ENCODE measurements at regions not wholly inside any gene's neighbourhood (a gene's known extent, or its start where the extent isn't known, plus 50 kb on each side); places are given as distances from the start of the nearest gene placed in this dataset.

DNA sequence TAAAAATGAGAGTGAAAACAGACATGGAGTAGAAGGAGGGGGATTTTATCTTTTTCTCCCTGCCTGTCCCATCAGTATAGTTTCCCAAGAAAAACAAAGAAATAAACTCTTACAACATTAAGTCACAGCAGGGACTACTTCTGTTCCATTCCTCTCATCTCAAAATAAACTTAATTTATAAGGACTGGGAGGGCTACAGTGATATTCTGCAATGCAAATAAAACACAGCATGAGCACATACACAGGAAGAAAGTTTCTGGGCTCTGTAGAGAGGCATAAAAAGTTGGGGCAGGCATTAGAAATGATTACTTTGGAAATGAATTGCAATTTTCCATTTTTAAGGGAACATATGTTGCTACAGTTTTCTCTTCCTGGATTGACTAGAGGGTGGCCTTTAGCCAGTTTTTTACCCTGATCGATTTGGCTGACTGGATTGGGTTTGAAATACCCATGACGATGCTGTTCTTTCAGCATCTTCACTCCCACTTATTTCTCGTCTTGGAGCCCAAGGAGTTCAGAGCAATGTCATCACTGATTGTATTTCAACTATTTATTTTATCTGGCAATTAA lies 157.1 kb downstream of the ACTR3 start:
- ATAC-seq = no peak
- peaks cover under 1% of the 10 kb centered on the region for H3K27me3 Mint-ChIP-seq
- CTCF ChIA-PET = no interaction called here
- H3K9me3 Mint-ChIP-seq (ENCODE audit: low read depth) = no peaks in the 10 kb centered on the region
- no peaks in the 10 kb centered on the region for H3K36me3 Mint-ChIP-seq
- no peak overlapping the region for H3K4me3 Mint-ChIP-seq
- no peak overlapping the region for H3K27ac Mint-ChIP-seq
- no peak for DNase-seq
- no peaks in the 10 kb centered on the region for H3K4me1 Mint-ChIP-seq

DNA sequence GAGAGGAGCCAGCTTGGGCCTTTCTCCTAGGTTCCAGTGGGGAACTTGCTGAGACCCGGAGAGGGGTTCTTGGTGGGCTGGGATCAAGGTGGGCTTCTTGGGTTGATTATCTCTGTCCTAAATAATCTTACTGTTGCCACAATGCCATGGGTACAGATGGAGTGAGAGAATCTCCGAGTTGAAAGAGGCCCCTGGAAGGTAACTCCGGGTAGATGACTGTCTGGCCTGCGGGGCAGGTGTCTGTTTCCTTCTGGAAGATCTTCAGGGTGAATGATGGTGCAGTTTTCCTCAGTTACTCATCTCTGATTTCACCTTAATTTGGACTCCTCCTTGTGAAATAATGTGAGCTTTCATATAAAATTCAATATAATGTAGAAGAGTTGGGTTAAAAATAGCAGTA lies 159.4 kb downstream of the ACTR3 start:
- no peak overlapping the region for H3K4me3 Mint-ChIP-seq
- no peaks in the 10 kb centered on the region for H3K4me1 Mint-ChIP-seq
- no peaks in the 10 kb centered on the region for H3K9me3 Mint-ChIP-seq (ENCODE audit: low read depth)
- CTCF ChIA-PET = no interaction called here
- no peak for DNase-seq
- ATAC-seq = no peak
- no peaks in the 10 kb centered on the region for H3K36me3 Mint-ChIP-seq
- H3K27ac Mint-ChIP-seq = no peak overlapping the region
- H3K27me3 Mint-ChIP-seq = peaks cover 7% of the 10 kb centered on the region

DNA sequence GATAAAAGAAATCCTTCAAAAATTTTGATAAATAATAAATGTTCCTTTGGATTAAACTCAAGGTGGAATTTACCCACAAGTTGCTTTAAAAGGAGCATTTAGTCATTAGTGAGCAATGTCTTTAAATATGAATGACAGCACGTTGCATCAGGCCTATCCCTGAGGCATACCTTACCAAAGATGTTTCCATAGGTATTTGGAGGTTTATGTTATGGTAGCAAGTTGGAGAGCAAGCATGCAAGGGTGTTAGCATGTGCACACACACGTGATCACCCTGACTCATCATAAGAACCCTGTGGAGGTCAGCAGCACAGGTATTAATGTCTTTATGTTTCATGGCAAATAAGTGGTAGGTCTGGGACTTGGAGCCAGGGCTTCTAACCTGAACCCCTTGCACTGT lies 159.9 kb downstream of the ACTR3 start:
- H3K4me1 Mint-ChIP-seq = no peaks in the 10 kb centered on the region
- CTCF ChIA-PET = no interaction called here

DNA sequence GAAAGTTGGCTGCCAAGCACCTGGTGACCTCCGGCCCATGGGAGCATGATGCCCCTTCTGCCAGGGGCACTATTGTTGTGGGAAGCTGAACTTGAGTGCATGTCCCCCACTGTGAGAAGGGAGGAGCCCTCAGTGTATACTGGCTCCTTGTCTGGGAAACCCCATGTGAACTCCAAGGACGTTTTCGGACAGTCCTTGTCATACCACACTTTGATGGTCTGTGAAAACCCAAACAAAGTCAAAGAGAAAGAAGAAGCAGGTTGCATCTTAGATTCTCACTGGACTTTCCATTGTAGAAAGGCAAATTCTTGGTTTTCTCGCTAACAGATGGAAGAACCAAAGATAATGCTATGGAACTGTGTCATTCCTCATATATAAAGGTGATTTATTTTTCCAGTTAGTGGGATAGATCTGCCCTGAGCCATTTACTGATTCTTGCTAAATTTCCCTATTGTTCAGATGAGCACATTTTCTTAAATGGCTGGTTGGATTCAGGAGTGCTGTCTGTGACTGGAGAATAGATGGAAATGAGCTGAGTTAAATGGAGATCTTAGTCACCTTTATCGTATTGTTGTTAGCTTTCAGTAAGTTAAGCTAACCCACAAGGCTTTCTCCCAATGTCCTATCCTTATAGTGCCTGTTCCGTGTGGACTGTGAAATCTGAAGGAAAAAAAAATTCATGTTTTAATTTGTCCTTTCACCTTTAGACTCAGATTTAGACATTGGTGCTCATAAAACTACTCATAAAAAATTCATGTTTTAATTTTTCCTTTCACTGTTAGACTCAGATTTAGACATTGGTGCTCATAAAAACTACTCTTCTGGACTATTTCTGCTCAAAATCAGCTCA lies 166.6 kb downstream of the ACTR3 start:
- Mint-ChIP-seq H3K36me3 (no peaks in the 10 kb centered on the region), H3K9me3 (ENCODE audit: low read depth) (no peaks in the 10 kb centered on the region), H3K4me1 (no peaks in the 10 kb centered on the region), H3K27ac (no peak overlapping the region), H3K4me3 (no peak overlapping the region), H3K27me3 (peaks cover 18% of the 10 kb centered on the region)
- no peak for ATAC-seq
- DNase-seq = no peak
- CTCF ChIA-PET = no interaction called here

More for the DNA sequence above, 159.9 kb downstream of the ACTR3 start:
- H3K4me3 Mint-ChIP-seq = no peak overlapping the region
- no peaks in the 10 kb centered on the region for H3K36me3 Mint-ChIP-seq
- peaks cover 10% of the 10 kb centered on the region for H3K27me3 Mint-ChIP-seq
- ATAC-seq (no peak), DNase-seq (no peak)
- no peaks in the 10 kb centered on the region for H3K9me3 Mint-ChIP-seq (ENCODE audit: low read depth)
- no peak overlapping the region for H3K27ac Mint-ChIP-seq

DNA sequence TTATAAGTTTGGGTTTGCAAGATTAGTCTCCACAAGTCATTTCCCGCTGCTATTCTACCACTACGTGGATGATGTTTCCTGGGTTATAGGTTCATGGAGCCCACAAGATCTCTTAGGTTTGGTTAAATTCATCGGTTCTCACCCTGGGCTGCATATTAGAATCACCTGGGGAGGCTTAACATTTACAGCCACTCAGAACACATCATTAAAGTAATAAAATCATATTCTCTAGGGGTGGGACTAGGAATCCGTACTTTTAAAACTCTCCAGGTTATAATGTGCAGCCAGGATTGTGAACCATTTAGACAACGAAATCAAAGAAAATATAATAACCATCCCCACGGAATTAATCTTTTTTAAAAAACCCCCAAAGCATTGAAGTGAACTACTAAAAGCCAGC lies 167.7 kb downstream of the ACTR3 start:
- no peak for ATAC-seq
- Mint-ChIP-seq H3K4me3 (no peak overlapping the region), H3K27ac (no peak overlapping the region), H3K4me1 (no peaks in the 10 kb centered on the region), H3K9me3 (ENCODE audit: low read depth) (no peaks in the 10 kb centered on the region), H3K36me3 (no peaks in the 10 kb centered on the region), H3K27me3 (peaks cover 16% of the 10 kb centered on the region)
- no peak for DNase-seq
- CTCF ChIA-PET = no interaction called here

DNA sequence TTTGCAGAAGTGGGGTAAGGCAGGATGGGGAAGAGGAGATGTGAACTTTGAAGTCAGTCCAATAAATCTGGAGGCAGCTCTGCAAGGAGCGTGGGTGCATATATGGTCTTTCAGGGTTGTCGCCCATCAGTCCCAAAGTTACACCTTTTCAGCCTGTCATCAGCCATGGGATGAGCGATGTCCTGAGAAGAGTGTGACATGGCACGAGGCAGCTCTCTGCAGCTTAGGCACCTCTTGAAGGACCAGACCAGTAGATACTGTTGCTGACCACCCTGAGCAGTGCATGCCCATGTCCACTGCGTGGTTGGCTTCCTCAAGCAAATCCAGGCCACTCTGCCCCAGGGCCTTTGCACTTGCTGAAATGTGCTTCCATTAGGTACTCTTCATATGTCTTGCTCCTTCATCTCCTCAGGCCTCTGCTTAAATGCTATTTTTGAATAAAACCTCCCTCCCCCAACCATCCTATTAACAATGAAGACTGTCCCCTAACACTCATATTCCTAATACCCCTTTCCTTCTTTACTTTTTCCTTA lies 171.7 kb downstream of the ACTR3 start:
- ATAC-seq = no peak
- peaks cover 2% of the 10 kb centered on the region for H3K4me1 Mint-ChIP-seq

DNA sequence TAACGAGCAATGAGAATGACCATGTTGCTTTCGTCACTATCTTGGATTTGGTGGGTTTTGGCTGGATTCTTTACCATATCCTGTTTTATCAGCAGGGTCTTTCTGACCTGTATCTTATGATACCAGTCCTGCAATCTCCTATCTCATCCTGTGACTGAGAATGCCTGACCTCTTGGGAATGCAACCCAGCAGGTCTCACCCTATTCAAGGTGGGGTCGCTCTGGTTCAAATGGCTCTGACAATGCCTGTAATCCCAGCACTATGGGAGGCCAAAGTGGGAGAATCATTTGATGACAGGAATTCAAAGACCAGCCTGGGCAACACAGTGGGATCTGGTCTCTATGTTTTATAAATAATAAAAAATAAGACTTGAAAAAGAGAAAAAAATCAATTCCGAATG lies 173.5 kb downstream of the ACTR3 start:
- Mint-ChIP-seq H3K27ac (no peak overlapping the region), H3K27me3 (peaks cover 3% of the 10 kb centered on the region), H3K9me3 (ENCODE audit: low read depth) (no peaks in the 10 kb centered on the region), H3K36me3 (no peaks in the 10 kb centered on the region), H3K4me3 (no peak overlapping the region), H3K4me1 (peaks cover 2% of the 10 kb centered on the region)
- ATAC-seq (no peak), DNase-seq (no peak)
- CTCF ChIA-PET = no interaction called here

More for the DNA sequence above, 171.7 kb downstream of the ACTR3 start:
- H3K9me3 Mint-ChIP-seq (ENCODE audit: low read depth) = no peaks in the 10 kb centered on the region
- H3K36me3 Mint-ChIP-seq = no peaks in the 10 kb centered on the region
- H3K4me3 Mint-ChIP-seq = no peak overlapping the region
- H3K27ac Mint-ChIP-seq = no peak overlapping the region
- DNase-seq = no peak
- peaks cover 6% of the 10 kb centered on the region for H3K27me3 Mint-ChIP-seq
- CTCF ChIA-PET = no interaction called here

DNA sequence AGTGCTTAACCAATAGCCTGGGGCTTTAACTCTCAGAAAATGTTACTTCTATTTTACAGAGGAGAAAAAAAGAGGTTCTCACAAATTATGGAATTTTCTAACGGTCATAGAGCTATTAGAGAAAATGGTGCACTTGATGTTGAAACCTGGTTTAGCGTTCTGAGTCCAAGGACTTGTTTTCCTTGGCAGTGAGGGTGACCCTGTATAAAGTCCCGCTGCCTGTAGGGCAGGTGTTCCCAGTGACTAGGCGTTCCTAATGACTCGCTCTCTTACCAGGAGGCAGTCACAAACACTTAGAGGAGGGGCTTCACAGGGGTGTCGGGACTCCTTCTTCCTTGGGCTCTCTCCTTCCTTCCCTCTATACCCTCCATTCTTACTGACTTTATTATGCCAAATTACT lies 175.8 kb downstream of the ACTR3 start:
- Mint-ChIP-seq H3K27me3 (peaks cover 3% of the 10 kb centered on the region), H3K9me3 (ENCODE audit: low read depth) (no peaks in the 10 kb centered on the region), H3K27ac (no peak overlapping the region), H3K4me1 (peaks cover 2% of the 10 kb centered on the region), H3K4me3 (no peak overlapping the region), H3K36me3 (no peaks in the 10 kb centered on the region)
- CTCF ChIA-PET = no interaction called here
- ATAC-seq (no peak), DNase-seq (no peak)

DNA sequence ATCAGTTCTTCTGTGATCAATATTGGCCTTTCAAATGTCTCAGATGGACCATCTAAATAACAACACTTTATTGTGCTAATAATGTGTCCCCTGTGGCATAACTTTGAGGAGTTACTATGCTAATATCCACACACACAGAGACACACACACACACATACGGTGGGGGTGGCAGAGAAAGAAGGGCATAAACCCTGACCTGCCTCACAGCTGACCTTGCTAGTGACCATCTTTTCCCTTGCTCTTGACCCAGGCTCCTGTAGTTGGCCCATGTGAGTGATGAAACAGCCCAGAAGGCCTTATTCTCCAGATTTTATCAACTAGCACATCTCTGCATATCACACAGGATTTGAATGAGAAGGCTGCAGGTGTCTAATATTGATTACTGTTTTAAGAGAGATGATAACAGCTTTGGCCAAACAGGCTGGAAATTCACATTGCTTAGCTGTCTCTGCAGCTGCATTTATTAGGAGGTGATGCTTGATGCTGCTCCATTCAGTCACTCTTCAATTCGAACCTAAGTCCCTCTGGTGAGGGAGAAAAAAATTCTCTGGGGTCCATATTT lies 176.4 kb downstream of the ACTR3 start:
- Mint-ChIP-seq H3K4me3 (no peak overlapping the region), H3K4me1 (peaks cover 2% of the 10 kb centered on the region), H3K9me3 (ENCODE audit: low read depth) (no peaks in the 10 kb centered on the region), H3K36me3 (no peaks in the 10 kb centered on the region), H3K27me3 (peaks cover 3% of the 10 kb centered on the region), H3K27ac (no peak overlapping the region)
- DNase-seq (no peak), ATAC-seq (no peak)
- CTCF ChIA-PET = no interaction called here

DNA sequence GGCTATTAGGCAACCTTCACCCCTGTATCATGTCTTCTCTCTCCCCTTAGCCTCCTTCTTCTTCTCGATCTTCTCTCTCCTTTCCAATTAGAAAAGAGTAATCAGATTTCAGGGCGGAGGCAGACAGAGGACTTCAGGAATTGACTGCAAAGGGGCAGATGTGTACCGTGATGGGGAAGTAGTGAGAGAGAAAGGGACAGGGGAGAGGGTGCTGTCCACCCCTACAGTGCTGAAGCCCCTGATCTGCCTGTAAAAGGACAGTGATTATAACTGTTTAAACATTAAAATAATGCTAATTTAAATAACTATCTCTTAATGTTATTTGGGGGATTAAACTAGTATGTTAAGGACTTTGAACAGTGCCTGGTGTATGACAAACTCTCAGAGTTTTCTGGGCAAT lies 178.5 kb downstream of the ACTR3 start:
- Mint-ChIP-seq H3K9me3 (ENCODE audit: low read depth) (no peaks in the 10 kb centered on the region), H3K27ac (no peak overlapping the region), H3K36me3 (no peaks in the 10 kb centered on the region), H3K4me3 (no peak overlapping the region), H3K27me3 (peaks cover 3% of the 10 kb centered on the region), H3K4me1 (no peaks in the 10 kb centered on the region)
- DNase-seq (no peak), ATAC-seq (no peak)
- CTCF ChIA-PET = no interaction called here

DNA sequence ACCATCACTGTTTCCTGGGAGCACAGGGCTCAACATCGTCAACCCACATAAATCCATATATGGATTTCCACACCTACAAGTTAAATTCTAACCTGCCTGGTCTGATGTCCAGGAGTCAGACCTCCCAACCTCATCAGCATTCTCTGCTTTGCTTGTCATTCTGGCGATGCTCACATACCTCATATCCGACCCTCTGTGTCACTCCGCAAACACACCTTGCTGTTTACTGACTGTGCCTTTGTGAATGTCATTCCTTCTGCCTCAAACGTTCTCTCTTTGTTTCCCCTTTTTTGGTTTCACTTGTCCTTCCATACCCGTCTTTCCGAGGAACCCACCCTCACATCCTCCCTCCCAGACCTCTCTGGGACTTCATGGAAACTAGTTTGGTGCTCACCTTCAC lies 187.1 kb downstream of the ACTR3 start:
- CTCF ChIA-PET = no interaction called here
- Mint-ChIP-seq H3K9me3 (ENCODE audit: low read depth) (no peaks in the 10 kb centered on the region), H3K27me3 (peaks cover 3% of the 10 kb centered on the region), H3K4me3 (no peak overlapping the region), H3K4me1 (no peaks in the 10 kb centered on the region), H3K36me3 (no peaks in the 10 kb centered on the region), H3K27ac (no peak overlapping the region)
- no peak for ATAC-seq
- DNase-seq = no peak

DNA sequence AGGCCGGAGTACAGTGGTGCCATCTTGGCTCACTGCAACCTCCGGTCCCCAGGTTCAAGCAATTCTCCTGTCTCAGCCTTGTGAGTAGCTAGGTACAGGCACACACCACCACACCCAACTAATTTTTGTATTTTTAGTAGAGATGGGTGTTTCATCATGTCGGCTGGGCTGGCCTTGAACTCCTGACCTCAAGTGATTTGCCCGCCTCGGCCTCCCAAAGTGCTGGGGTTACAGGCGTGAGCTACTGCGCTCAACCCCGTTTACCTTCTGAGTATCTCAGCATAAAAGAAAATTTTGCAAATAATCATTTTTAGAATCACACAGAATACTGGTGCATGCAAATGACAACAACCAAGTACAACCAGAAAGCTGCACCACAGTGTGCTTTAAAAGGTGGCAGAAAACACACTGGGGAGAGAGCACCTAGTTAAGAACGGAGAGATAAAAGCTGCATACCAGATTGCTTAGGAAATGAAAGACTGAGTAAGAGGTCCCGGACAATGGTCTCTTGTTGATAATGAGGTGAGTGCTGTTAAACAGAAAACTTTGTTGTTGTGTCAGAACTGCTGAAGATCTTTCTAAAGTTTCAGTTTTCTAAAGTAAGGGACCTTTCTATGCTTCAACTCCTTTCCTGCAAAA lies 189.6 kb downstream of the ACTR3 start:
- DNase-seq (no peak), ATAC-seq (no peak)
- Mint-ChIP-seq H3K9me3 (ENCODE audit: low read depth) (no peaks in the 10 kb centered on the region), H3K27ac (no peak overlapping the region), H3K4me1 (no peaks in the 10 kb centered on the region), H3K36me3 (no peaks in the 10 kb centered on the region), H3K4me3 (no peak overlapping the region), H3K27me3 (peaks cover 9% of the 10 kb centered on the region)
- CTCF ChIA-PET = no interaction called here

DNA sequence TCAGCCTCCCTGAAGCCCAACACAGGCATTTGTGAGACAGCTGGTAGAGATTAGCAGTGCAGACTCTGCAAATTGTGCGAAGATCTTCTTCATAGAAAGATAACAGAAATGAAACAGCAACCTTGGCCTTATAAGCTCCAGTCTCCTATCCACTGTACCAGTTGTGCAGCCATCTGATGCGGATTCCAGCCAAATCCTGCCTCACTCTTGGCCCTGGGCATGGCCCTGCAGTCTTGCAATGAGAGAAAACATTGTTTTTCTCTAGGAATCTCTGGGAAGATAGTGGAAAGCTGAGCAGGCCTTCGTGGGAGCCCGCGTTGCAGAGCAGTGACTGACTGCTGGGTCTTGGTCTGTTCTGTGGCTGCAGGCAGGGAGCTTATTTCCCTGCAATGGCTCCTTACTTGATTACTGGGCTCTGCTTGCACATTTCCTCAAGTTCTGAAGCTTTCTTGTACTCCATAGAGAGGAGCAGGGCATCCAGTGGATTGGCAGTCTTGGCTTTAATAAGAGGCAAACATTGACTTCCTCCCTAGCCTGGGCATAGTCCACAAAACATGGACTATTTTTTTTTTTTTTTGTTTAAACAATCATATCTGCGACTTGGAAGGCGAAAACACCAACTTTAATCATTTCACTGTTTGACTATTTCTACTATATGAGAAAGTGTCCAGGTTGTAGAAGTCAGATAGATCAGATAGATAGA lies 193.0 kb downstream of the ACTR3 start:
- CTCF ChIA-PET = no interaction called here
- ATAC-seq (no peak), DNase-seq (no peak)
- Mint-ChIP-seq H3K4me1 (no peaks in the 10 kb centered on the region), H3K27ac (no peak overlapping the region), H3K27me3 (peaks cover 12% of the 10 kb centered on the region), H3K9me3 (ENCODE audit: low read depth) (no peaks in the 10 kb centered on the region), H3K4me3 (no peak overlapping the region), H3K36me3 (no peaks in the 10 kb centered on the region)

Data from activated CD8-positive, alpha-beta memory T cell treated with anti-CD3 and anti-CD28 coated beads, Interleukin-2, amount 10 ng/mL, durations not matched to agents 7 days and 5 days (primary cell).